ENCODE measurements at regions not wholly inside any gene's neighbourhood (a gene's known extent, or its start where the extent isn't known, plus 50 kb on each side); places are given as distances from the start of the nearest gene placed in this dataset.
"Not testable (repeated sequence)": the region's sequence is repeated elsewhere in the genome, so short reads cannot be mapped to it uniquely, and the experiment has no call there.

GRCh38 chr13:80022146-80022545, 318.8 kb downstream of the SPRY2 start:
- DNase-seq, result no peak

GRCh38 chr13:80012251-80012650, 328.7 kb downstream of the SPRY2 start:
- DNase-seq, result no peak

- DNase-seq, result no peak
Measured at GRCh38 chr13:80011448-80012212, 329.3 kb downstream of the SPRY2 start.

- no peak for DNase-seq
Measured at GRCh38 chr13:80010846-80011245, 330.1 kb downstream of the SPRY2 start.

GRCh38 chr13:80010286-80010831, 330.6 kb downstream of the SPRY2 start:
- DNase-seq, result no peak

GRCh38 chr13:80009760-80010159, 331.2 kb downstream of the SPRY2 start:
- no peak for DNase-seq

- no peak for DNase-seq
Measured at GRCh38 chr13:80006940-80007339, 334.0 kb downstream of the SPRY2 start.

GRCh38 chr13:80001510-80001842, 339.4 kb downstream of the SPRY2 start:
- no peak for DNase-seq

GRCh38 chr13:80000684-80001509, 340.0 kb downstream of the SPRY2 start:
- DNase-seq, result no peak

GRCh38 chr13:79999601-80000000, 341.3 kb downstream of the SPRY2 start:
- no peak for DNase-seq

GRCh38 chr13:79998381-79998880, 342.5 kb downstream of the SPRY2 start:
- DNase-seq, result no peak

- DNase-seq, result no peak
Measured at GRCh38 chr13:79997244-79997643, 343.7 kb downstream of the SPRY2 start.

GRCh38 chr13:79995334-79995733, 345.6 kb downstream of the SPRY2 start:
- no peak for DNase-seq

GRCh38 chr13:79992111-79992510, 348.8 kb downstream of the SPRY2 start:
- DNase-seq, result no peak

- no peak for DNase-seq
Measured at GRCh38 chr13:79990048-79990447, 350.9 kb downstream of the SPRY2 start.

- no peak for DNase-seq
Measured at GRCh38 chr13:79989217-79989661, 351.7 kb downstream of the SPRY2 start.

- no peak for DNase-seq
Measured at GRCh38 chr13:79988573-79988972, 352.4 kb downstream of the SPRY2 start.

GRCh38 chr13:79987761-79988160, 353.2 kb downstream of the SPRY2 start:
- no peak for DNase-seq

GRCh38 chr13:79987323-79987722, 353.6 kb downstream of the SPRY2 start:
- DNase-seq, result no peak

- no peak for DNase-seq
Measured at GRCh38 chr13:79986890-79987289, 354.0 kb downstream of the SPRY2 start.

- not testable (repeated sequence) for DNase-seq
Measured at GRCh38 chr13:79974935-79975650, 365.8 kb downstream of the SPRY2 start.

- no peak for DNase-seq
Measured at GRCh38 chr13:79973533-79973963, 367.4 kb downstream of the SPRY2 start.

GRCh38 chr13:79972066-79972569, 368.8 kb downstream of the SPRY2 start:
- DNase-seq, result no peak
